Loucy (cell line): ENCODE measurements at regions not wholly inside any gene's neighbourhood (a gene's known extent, or its start where the extent isn't known, plus 50 kb on each side); places are given as distances from the start of the nearest gene placed in this dataset.

Source experiments
- H2AFZ ChIP-seq: fragments of 200-600 bp; sonication (generic); 2 replicates; pipeline ENCODE4 v1.6.0; 2016; ENCODE audit warnings: antibody characterized with exemption, mild to moderate bottlenecking, low read length, moderate library complexity
- H3F3A ChIP-seq: fragments of 200-600 bp; 2 replicates; pipeline ENCODE4 v1.6.0; 2016; ENCODE audit warnings: antibody characterized with exemption, low read depth, mild to moderate bottlenecking
- H3K27me3 ChIP-seq: fragments of 200-600 bp; sonication (generic); 2 replicates; pipeline ENCODE4 v1.6.1; 2014; ENCODE audit warnings: low read length, mild to moderate bottlenecking; ENCODE audit not compliant: insufficient read depth, poor library complexity, severe bottlenecking
- H3K36me3 ChIP-seq: fragments of 200-600 bp; sonication (generic); 2 replicates; pipeline ENCODE4 v1.6.1; 2016; ENCODE audit warnings: low read length; ENCODE audit not compliant: insufficient read depth
- H3K4me1 ChIP-seq: fragments of 200-600 bp; sonication (generic); 2 replicates; pipeline ENCODE4 v1.5.1; 2014; ENCODE audit warnings: low read length, mild to moderate bottlenecking; ENCODE audit not compliant: insufficient read depth, poor library complexity, severe bottlenecking
- H3K4me2 ChIP-seq: fragments of 200-600 bp; sonication (generic); 2 replicates; pipeline ENCODE4 v1.6.0; 2014; ENCODE audit warnings: antibody characterized with exemption, low read length, low read depth, mild to moderate bottlenecking; ENCODE audit not compliant: poor library complexity, severe bottlenecking
- H3K4me3 ChIP-seq: fragments of 200-600 bp; sonication (generic); 2 replicates; pipeline ENCODE4 v1.5.1; 2014; ENCODE audit warnings: low read length, mild to moderate bottlenecking, mixed read lengths; ENCODE audit not compliant: poor library complexity, severe bottlenecking
- H3K79me2 ChIP-seq: fragments of 200-600 bp; sonication (generic); 2 replicates; pipeline ENCODE4 v1.6.1; 2014; ENCODE audit warnings: low read length; ENCODE audit not compliant: insufficient read depth
- H3K9ac ChIP-seq: fragments of 200-600 bp; sonication (generic); 2 replicates; pipeline ENCODE4 v1.6.0; 2014; ENCODE audit warnings: mild to moderate bottlenecking, low read depth, low read length, moderate library complexity; ENCODE audit not compliant: poor library complexity, severe bottlenecking
- H3K9me2 ChIP-seq: fragments of 200-600 bp; sonication (generic); replicated peaks from 2 replicates; pipeline ENCODE4 v1.6.1; 2016; ENCODE audit warnings: low read depth, low read length, mixed read lengths
- H3K9me3 ChIP-seq: fragments of 200-600 bp; sonication (generic); 2 replicates; pipeline ENCODE4 v1.6.1; 2014; ENCODE audit warnings: mild to moderate bottlenecking, antibody characterized with exemption, low read length, low read depth; ENCODE audit not compliant: insufficient read depth
- H4K20me1 ChIP-seq: fragments of 200-600 bp; sonication (generic); 2 replicates; pipeline ENCODE4 v1.6.0; 2014; ENCODE audit warnings: antibody characterized with exemption, low read length, mild to moderate bottlenecking; ENCODE audit not compliant: insufficient read depth, poor library complexity, severe bottlenecking
- EZH2phosphoT487 ChIP-seq: fragments of 200-600 bp; IDR thresholded peaks from 2 replicates; pipeline ENCODE4 v1.6.1; 2018; ENCODE audit warnings: antibody characterized with exemption, mild to moderate bottlenecking, moderate library complexity, borderline replicate concordance
- TF ChIP-seq, protein P1 (sequence below): fragments of 200-600 bp; sonication (generic); conservative IDR thresholded peaks from 2 replicates; pipeline ENCODE4 v1.5.1; 2014; ENCODE audit warnings: mild to moderate bottlenecking, antibody characterized with exemption, low read length

DNA sequence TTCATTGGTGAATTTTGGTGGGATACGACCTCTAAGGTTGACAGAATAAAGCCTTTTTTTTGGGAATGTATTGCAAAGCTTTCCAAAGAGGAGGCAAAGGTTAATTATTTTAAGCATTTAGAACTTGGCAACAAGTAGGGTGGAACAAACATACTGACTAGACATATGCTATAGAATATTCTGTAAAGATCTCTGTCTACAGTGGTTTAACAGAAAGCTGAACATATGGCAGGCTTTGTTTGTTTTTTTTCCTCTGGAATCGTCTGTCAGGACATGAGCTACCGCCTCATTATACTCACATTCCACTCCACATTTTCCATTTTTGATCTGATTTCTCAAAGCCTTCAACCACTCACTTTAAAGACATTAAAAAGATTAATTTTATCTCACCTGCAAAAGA is 153.4 kb upstream of the PELI2 start:
- Histone ChIP-seq H3K4me3 (no peak overlapping the region), H3K79me2 (no peaks in the 10 kb centered on the region), H3K27me3 (no peaks in the 10 kb centered on the region), H3K9me3 (no peaks in the 10 kb centered on the region), H2AFZ (no peak overlapping the region), H3K4me1 (peaks cover 3% of the 10 kb centered on the region), H3K9me2 (no peaks in the 10 kb centered on the region), H3F3A (no peaks in the 10 kb centered on the region), H4K20me1 (no peaks in the 10 kb centered on the region), H3K9ac (no peak overlapping the region), H3K4me2 (no peak overlapping the region), H3K36me3 (no peaks in the 10 kb centered on the region)
- TF ChIP-seq, protein P1, sequence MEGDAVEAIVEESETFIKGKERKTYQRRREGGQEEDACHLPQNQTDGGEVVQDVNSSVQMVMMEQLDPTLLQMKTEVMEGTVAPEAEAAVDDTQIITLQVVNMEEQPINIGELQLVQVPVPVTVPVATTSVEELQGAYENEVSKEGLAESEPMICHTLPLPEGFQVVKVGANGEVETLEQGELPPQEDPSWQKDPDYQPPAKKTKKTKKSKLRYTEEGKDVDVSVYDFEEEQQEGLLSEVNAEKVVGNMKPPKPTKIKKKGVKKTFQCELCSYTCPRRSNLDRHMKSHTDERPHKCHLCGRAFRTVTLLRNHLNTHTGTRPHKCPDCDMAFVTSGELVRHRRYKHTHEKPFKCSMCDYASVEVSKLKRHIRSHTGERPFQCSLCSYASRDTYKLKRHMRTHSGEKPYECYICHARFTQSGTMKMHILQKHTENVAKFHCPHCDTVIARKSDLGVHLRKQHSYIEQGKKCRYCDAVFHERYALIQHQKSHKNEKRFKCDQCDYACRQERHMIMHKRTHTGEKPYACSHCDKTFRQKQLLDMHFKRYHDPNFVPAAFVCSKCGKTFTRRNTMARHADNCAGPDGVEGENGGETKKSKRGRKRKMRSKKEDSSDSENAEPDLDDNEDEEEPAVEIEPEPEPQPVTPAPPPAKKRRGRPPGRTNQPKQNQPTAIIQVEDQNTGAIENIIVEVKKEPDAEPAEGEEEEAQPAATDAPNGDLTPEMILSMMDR: no peak
- no peak for TF ChIP-seq EZH2phosphoT487

DNA sequence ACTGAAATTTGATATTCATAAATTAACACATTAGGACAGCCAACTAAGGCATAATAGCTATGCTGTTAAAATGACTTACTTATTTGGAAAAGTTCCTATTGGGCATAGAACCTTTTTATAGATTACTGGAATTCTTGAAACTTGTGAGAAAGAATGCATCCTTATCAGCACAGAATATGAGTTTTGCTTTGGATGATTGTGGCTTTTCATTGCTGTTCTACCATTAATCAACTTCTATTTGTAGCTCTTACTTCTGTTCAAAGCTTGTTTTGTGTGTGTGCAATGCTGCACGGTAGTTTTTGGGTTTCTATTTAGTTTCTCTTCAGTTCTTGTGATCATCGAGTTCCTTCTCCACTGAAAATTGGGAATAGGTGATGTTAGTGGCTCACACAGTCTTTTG is 152.4 kb upstream of the PELI2 start:
- H3K9me2 ChIP-seq: no peaks in the 10 kb centered on the region
- no peak overlapping the region for H3K9ac ChIP-seq
- no peaks in the 10 kb centered on the region for H3K79me2 ChIP-seq
- H4K20me1 ChIP-seq: no peaks in the 10 kb centered on the region
- no peak for TF ChIP-seq EZH2phosphoT487
- TF ChIP-seq, protein P1: no peak
- no peaks in the 10 kb centered on the region for H3K36me3 ChIP-seq
- no peaks in the 10 kb centered on the region for H3K27me3 ChIP-seq
- no peaks in the 10 kb centered on the region for H3K9me3 ChIP-seq
- H3K4me1 ChIP-seq: peaks cover 3% of the 10 kb centered on the region
- H3K4me2 ChIP-seq: no peak overlapping the region
- H3K4me3 ChIP-seq: no peak overlapping the region
- no peaks in the 10 kb centered on the region for H3F3A ChIP-seq
- no peak overlapping the region for H2AFZ ChIP-seq

DNA sequence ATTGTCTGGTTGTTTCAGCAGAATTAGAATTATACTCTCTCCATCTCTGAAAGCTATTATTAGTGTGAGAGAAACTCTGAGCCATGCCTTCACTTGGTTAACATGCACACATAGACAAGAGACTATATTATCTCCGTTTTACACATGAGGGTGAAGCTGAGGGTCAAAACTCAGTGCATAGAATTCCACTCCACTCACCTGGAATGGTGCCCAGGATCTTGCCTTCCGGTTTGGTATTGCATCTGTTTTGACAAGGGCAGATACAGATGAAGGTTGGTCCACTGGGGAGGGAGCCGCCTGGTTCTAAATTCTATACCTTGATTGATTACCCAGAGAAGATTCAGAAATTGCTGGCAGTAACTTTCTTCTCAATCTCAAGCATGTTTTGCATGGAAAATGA is 149.5 kb upstream of the PELI2 start:
- Histone ChIP-seq H3K9me3 (no peaks in the 10 kb centered on the region), H3K9me2 (no peaks in the 10 kb centered on the region), H3F3A (no peaks in the 10 kb centered on the region), H4K20me1 (no peaks in the 10 kb centered on the region), H3K36me3 (no peaks in the 10 kb centered on the region), H3K9ac (no peak overlapping the region), H3K27me3 (no peaks in the 10 kb centered on the region), H3K79me2 (no peaks in the 10 kb centered on the region), H3K4me3 (no peak overlapping the region), H2AFZ (no peak overlapping the region), H3K4me1 (peaks cover 3% of the 10 kb centered on the region), H3K4me2 (no peak overlapping the region)
- TF ChIP-seq EZH2phosphoT487: no peak
- TF ChIP-seq, protein P1: no peak
